ENCODE measurements at regions not wholly inside any gene's neighbourhood (a gene's known extent, or its start where the extent isn't known, plus 50 kb on each side); places are given as distances from the start of the nearest gene placed in this dataset.

DNA sequence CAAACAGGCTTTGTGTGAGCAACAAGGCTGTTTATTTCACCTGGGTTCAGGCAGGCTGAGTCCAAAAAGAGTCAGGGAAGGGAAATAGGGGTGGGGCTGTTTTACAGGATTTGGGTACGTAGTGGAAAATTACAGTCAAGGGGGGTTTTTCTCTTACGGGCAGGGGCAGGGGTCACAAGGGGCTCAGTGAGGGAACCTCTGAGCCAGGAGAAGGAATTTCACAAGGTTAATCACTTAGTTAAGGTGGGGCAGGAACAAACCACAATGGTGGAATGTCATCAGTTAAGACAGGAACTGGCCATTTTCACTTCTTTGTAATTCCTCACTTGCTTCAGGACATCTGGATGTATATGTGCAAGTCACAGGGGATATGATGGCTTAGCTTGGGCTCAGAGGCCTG lies 1592.8 kb upstream of the GBE1 start:
- Histone ChIP-seq H3K27me3 (no peaks in the 10 kb centered on the region), H3K4me1 (no peaks in the 10 kb centered on the region), H3K27ac (no peak overlapping the region), H3K9me3 (no peaks in the 10 kb centered on the region), H3K4me3 (no peak overlapping the region), H3K36me3 (no peaks in the 10 kb centered on the region)
- TF ChIP-seq POLR2AphosphoS5 (IDR thresholded peaks at IDR 0.05), result no peak
- TF ChIP-seq, protein P1, sequence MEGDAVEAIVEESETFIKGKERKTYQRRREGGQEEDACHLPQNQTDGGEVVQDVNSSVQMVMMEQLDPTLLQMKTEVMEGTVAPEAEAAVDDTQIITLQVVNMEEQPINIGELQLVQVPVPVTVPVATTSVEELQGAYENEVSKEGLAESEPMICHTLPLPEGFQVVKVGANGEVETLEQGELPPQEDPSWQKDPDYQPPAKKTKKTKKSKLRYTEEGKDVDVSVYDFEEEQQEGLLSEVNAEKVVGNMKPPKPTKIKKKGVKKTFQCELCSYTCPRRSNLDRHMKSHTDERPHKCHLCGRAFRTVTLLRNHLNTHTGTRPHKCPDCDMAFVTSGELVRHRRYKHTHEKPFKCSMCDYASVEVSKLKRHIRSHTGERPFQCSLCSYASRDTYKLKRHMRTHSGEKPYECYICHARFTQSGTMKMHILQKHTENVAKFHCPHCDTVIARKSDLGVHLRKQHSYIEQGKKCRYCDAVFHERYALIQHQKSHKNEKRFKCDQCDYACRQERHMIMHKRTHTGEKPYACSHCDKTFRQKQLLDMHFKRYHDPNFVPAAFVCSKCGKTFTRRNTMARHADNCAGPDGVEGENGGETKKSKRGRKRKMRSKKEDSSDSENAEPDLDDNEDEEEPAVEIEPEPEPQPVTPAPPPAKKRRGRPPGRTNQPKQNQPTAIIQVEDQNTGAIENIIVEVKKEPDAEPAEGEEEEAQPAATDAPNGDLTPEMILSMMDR (IDR thresholded peaks at IDR 0.05), result no peak
- no peak for TF ChIP-seq POLR2A (IDR thresholded peaks at IDR 0.05)
- intact Hi-C loops (cut with DNase I; ENCODE audit: low total_unique reads), result no loop called here
- DNase-seq (ENCODE audit: low spot score in 2 of 2), result no peak

DNA sequence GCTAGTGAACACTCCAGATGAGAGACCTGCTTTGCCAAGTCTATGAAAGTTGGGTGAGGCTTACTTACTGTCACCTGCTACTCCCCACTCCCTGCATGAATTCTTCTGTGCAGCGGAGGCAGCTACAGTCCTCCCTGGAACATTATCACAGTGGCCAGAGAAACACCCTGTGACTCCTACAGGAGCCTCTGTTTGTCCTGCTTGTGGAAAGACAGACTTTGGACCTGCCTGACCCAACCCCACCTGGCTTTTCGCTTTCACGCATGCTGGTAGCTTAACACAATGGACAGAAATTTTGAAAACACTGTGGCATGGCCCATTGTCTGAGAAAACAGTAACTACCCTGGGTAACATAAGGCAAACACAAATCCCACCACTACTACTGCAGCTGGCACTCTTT lies 1565.5 kb upstream of the CADM2 start:
- intact Hi-C loops (cut with DNase I; ENCODE audit: low total_unique reads), result no loop called here
- Histone ChIP-seq H3K27ac (no peak overlapping the region), H3K27me3 (no peaks in the 10 kb centered on the region), H3K9me3 (peaks cover 0 to 4% of the 10 kb centered on the region in 2 donors), H3K4me3 (no peak overlapping the region), H3K36me3 (no peaks in the 10 kb centered on the region), H3K4me1 (no peaks in the 10 kb centered on the region)
- no peak for DNase-seq (ENCODE audit: low spot score in 2 of 2)
- TF ChIP-seq POLR2AphosphoS5 (IDR thresholded peaks at IDR 0.05) (no peak), POLR2A (IDR thresholded peaks at IDR 0.05) (no peak)
- TF ChIP-seq, protein P1 (IDR thresholded peaks at IDR 0.05), result no peak

GRCh38 chr3:83403927-83404326 lies 1554.9 kb upstream of the CADM2 start:
- Histone ChIP-seq H3K27ac (no peak overlapping the region), H3K27me3 (no peaks in the 10 kb centered on the region), H3K36me3 (no peaks in the 10 kb centered on the region), H3K9me3 (peaks cover 0 to 3% of the 10 kb centered on the region in 2 donors), H3K4me3 (no peak overlapping the region), H3K4me1 (no peaks in the 10 kb centered on the region)
- intact Hi-C loops (cut with DNase I; ENCODE audit: low total_unique reads), result no loop called here
- TF ChIP-seq POLR2AphosphoS5 (IDR thresholded peaks at IDR 0.05) (no peak), POLR2A (IDR thresholded peaks at IDR 0.05) (no peak)
- TF ChIP-seq, protein P1 (IDR thresholded peaks at IDR 0.05), result no peak
- DNase-seq (ENCODE audit: low spot score in 2 of 2), result no peak

DNA sequence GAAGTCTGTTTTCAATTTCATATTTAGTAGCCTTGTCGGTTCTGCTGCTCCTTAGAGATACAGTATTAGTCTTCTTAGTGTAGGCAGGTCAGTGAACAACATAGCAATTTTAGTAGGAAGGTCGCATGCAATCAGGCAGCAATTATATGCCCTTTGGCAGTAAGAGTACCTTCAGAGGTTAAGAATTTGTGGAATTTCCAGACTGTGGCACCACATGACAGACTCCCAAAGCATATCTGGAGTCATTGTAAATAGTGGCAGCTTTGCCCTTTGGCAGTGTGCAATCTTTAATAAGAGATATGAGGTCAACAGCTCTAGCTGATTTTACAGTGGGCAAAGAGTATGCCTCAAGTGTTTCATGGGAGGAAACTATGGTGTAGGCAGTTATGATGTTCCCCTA lies 1532.5 kb upstream of the CADM2 start:
- no peak overlapping the region for H3K27ac ChIP-seq
- intact Hi-C loops (cut with DNase I; ENCODE audit: low total_unique reads), result loop anchor here (10.0 kb wide), 1 partner anchor 1989 kb away; no protein-coding TSS in a partner anchor
- DNase-seq (ENCODE audit: low spot score in 2 of 2), result no peak
- TF ChIP-seq, protein P1 (IDR thresholded peaks at IDR 0.05), result no peak
- TF ChIP-seq POLR2AphosphoS5 (IDR thresholded peaks at IDR 0.05) (no peak), POLR2A (IDR thresholded peaks at IDR 0.05) (no peak)
- H3K36me3 ChIP-seq, result no peaks in the 10 kb centered on the region
- H3K4me3 ChIP-seq, result no peak overlapping the region
- no peaks in the 10 kb centered on the region for H3K27me3 ChIP-seq
- no peaks in the 10 kb centered on the region for H3K9me3 ChIP-seq
- no peaks in the 10 kb centered on the region for H3K4me1 ChIP-seq

GRCh38 chr3:83434880-83435587 lies 1523.8 kb upstream of the CADM2 start:
- no peaks in the 10 kb centered on the region for H3K36me3 ChIP-seq
- TF ChIP-seq, protein P1 (IDR thresholded peaks at IDR 0.05), result no peak
- TF ChIP-seq POLR2A (IDR thresholded peaks at IDR 0.05) (no peak), POLR2AphosphoS5 (IDR thresholded peaks at IDR 0.05) (no peak)
- H3K4me1 ChIP-seq, result no peaks in the 10 kb centered on the region
- H3K27me3 ChIP-seq, result no peaks in the 10 kb centered on the region
- no peak for DNase-seq (ENCODE audit: low spot score in 2 of 2)
- intact Hi-C loops (cut with DNase I; ENCODE audit: low total_unique reads), result no loop called here
- H3K4me3 ChIP-seq, result no peak overlapping the region
- H3K27ac ChIP-seq, result no peak overlapping the region
- no peaks in the 10 kb centered on the region for H3K9me3 ChIP-seq

Measured in breast epithelium (tissue), 4 donors.